DOHH2 (cell line): ENCODE measurements at regions not wholly inside any gene's neighbourhood (a gene's known extent, or its start where the extent isn't known, plus 50 kb on each side); places are given as distances from the start of the nearest gene placed in this dataset.

Source experiments
- EZH2phosphoT487 ChIP-seq: fragments of 200-600 bp; sonication (generic); IDR thresholded peaks from 2 replicates; pipeline ENCODE4 v1.6.1; 2017; ENCODE audit warnings: borderline replicate concordance, mild to moderate bottlenecking, antibody characterized with exemption, low read length, moderate library complexity, mixed read lengths
- TF ChIP-seq, protein P1 (sequence below): fragments of 200-600 bp; sonication (generic); IDR thresholded peaks from one replicate; pipeline ENCODE4 v1.5.1; 2014; ENCODE audit warnings: antibody characterized with exemption, mild to moderate bottlenecking, low read depth, low read length; ENCODE audit not compliant: poor library complexity, severe bottlenecking

GRCh38 chr3:22441711-22442110 is 690.7 kb upstream of the ZNF385D start:
- TF ChIP-seq, protein P1, sequence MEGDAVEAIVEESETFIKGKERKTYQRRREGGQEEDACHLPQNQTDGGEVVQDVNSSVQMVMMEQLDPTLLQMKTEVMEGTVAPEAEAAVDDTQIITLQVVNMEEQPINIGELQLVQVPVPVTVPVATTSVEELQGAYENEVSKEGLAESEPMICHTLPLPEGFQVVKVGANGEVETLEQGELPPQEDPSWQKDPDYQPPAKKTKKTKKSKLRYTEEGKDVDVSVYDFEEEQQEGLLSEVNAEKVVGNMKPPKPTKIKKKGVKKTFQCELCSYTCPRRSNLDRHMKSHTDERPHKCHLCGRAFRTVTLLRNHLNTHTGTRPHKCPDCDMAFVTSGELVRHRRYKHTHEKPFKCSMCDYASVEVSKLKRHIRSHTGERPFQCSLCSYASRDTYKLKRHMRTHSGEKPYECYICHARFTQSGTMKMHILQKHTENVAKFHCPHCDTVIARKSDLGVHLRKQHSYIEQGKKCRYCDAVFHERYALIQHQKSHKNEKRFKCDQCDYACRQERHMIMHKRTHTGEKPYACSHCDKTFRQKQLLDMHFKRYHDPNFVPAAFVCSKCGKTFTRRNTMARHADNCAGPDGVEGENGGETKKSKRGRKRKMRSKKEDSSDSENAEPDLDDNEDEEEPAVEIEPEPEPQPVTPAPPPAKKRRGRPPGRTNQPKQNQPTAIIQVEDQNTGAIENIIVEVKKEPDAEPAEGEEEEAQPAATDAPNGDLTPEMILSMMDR: no peak
- no peak for TF ChIP-seq EZH2phosphoT487
